Esophagus muscularis mucosa (tissue), 4 donors: ENCODE measurements at regions not wholly inside any gene's neighbourhood (a gene's known extent, or its start where the extent isn't known, plus 50 kb on each side); places are given as distances from the start of the nearest gene placed in this dataset.

ENCODE experiments used
- EP300 ChIP-seq: sonication (generic); formaldehyde crosslinking; IDR thresholded peaks from one replicate; pipeline ENCODE4 v1.6.1; 2017; ENCODE audit warnings: antibody characterized with exemption
- POLR2A ChIP-seq: fragments of 450-650 bp; IDR thresholded peaks from one replicate; pipeline ENCODE4 v1.6.1; 2017; ENCODE audit warnings: antibody characterized with exemption, moderate library complexity, mild to moderate bottlenecking, low read depth
- TF ChIP-seq, protein P1 (sequence below), 3 experiments: fragments of 200-600 bp in 2 of 3; fragments of 450-650 bp in 1 of 3; sonication (generic) in 2 of 3; IDR thresholded peaks; one replicate each; pipeline ENCODE4 v1.5.1; 2017 to 2019; ENCODE audit warnings: antibody characterized with exemption in 3 of 3, mild to moderate bottlenecking in 2 of 3, moderate library complexity in 1 of 3

DNA sequence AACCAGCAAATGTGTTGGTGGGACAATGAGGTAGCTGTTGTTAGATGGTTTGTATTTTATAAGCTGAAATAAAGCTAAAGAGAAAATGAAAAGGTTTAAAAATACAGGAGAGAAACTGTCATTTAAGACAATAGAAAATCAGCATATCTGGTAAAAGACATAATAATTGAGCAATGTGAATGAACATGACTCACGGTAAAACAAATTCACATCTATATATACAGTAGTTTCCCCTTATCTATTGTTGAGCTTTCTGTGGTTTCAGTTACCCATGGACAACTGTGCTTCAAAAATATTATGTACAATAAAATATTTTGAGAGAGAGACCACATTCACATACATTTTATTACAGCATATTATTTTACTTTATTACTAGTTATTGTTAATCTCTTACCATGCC lies 1649.8 kb downstream of the EFNA5 start:
- TF ChIP-seq, protein P1, sequence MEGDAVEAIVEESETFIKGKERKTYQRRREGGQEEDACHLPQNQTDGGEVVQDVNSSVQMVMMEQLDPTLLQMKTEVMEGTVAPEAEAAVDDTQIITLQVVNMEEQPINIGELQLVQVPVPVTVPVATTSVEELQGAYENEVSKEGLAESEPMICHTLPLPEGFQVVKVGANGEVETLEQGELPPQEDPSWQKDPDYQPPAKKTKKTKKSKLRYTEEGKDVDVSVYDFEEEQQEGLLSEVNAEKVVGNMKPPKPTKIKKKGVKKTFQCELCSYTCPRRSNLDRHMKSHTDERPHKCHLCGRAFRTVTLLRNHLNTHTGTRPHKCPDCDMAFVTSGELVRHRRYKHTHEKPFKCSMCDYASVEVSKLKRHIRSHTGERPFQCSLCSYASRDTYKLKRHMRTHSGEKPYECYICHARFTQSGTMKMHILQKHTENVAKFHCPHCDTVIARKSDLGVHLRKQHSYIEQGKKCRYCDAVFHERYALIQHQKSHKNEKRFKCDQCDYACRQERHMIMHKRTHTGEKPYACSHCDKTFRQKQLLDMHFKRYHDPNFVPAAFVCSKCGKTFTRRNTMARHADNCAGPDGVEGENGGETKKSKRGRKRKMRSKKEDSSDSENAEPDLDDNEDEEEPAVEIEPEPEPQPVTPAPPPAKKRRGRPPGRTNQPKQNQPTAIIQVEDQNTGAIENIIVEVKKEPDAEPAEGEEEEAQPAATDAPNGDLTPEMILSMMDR (IDR thresholded peaks at IDR 0.05): no peak
- TF ChIP-seq POLR2A (no peak), EP300 (no peak)
